Activated naive CD4-positive, alpha-beta T cell treated with anti-CD3 and anti-CD28 coated beads, Interleukin-2, amount 50 U/mL, for 72 hours (primary cell): ENCODE measurements at regions not wholly inside any gene's neighbourhood (a gene's known extent, or its start where the extent isn't known, plus 50 kb on each side); places are given as distances from the start of the nearest gene placed in this dataset.

ENCODE experiments used
- ATAC-seq, 2 donors: fragments of 150-1000 bp; cut with Tn5 transposase; 2 replicates each; pipeline ENCODE4 v1.10.0; 2021; ENCODE audit warnings: mild to moderate bottlenecking in 2 of 2, moderate library complexity in 2 of 2
- DNase-seq, 2 donors: peaks; one replicate each; pipeline ENCODE4 v3.0.0; 2021 to 2022; ENCODE audit warnings: low spot score in 2 of 2
- H3K27ac Mint-ChIP-seq, 2 donors: one replicate each; pipeline ENCODE4 v1.8.0; 2022; ENCODE audit warnings: mild to moderate bottlenecking in 2 of 2, mixed read lengths in 2 of 2
- H3K36me3 Mint-ChIP-seq, 2 donors: one replicate each; pipeline ENCODE4 v1.8.0; 2022; ENCODE audit warnings: mixed read lengths in 2 of 2
- H3K9me3 Mint-ChIP-seq, 2 donors: one replicate each; pipeline ENCODE4 v1.8.0; 2022; ENCODE audit warnings: mixed read lengths in 2 of 2

DNA sequence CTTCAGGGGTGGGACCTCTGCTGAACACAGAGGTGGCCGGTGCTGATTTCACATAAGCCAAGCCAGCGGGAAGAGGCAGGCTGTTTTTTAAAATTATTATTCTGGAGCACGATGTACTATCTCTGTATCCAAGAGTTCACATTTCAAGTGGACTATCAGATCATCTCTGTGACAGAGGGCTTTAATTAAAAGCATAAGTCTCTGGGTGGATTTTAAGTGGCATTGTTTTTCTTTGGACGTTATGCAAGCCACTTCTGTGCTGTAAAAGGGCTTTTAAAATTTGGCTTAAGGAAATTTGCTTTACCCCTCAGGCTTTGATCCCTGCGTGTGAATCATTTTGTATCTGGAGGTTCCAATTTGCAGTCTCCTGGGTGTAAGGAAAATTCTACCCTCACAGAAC is 124.7 kb downstream of the PALM2AKAP2 start:
- ATAC-seq (no peak), DNase-seq (no peak)
- Mint-ChIP-seq H3K36me3 (peaks cover 0 to 18% of the 10 kb centered on the region in 2 donors), H3K27ac (no peak overlapping the region), H3K9me3 (peaks cover 0 to 11% of the 10 kb centered on the region in 2 donors)

DNA sequence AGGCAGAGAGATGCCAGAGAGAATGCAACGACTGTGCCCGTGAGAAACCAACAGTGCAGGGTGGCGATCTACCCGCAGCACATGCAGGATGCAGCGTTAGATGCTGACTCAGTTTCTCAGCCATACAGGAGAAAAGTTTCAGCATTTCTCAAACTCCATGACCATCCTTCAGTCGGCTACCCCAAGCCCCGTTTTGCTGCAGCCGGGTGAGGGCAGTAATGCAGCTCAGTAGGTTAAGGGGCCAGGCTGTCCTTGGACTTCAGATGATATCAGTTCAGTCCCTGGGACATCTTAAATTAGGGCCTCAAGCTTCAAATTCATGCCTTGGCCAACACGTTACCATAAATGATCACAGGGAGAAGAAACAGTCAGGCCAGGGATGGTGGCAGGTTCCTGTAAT is 125.5 kb downstream of the PALM2AKAP2 start:
- H3K36me3 Mint-ChIP-seq = peaks cover 0 to 10% of the 10 kb centered on the region in 2 donors
- DNase-seq (no peak), ATAC-seq (no peak)
- peaks cover 0 to 4% of the 10 kb centered on the region in 2 donors for H3K9me3 Mint-ChIP-seq
- H3K27ac Mint-ChIP-seq = no peak overlapping the region

DNA sequence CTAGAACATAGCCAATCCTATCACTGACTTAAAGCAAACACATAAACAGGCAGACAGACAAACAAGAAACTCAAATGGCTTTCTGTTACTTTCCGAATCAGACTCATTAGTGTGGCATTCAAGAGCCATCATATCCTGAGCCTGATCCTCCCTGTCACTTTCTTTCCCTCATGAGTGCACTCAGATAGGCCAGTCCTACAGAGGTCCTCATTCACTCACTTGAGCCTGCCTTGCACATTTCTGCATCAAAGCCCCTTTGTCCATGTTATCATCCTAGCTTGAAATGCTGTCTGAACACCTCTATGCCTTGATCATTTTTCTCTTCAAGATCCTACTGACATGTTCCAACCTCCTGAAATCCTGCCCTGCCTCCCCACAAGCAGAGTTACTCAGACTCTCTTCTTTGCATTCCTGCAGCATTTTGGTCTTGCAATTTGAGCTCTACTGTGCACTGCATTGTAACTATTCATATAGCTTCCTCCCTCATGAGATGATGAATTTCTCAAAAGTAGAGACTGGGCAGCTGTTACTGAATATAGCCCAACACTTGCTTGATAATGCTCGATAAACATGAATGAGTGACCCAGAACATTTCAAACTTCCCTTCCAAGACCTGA is 126.9 kb downstream of the PALM2AKAP2 start:
- Mint-ChIP-seq H3K27ac (no peak overlapping the region), H3K36me3 (no peaks in the 10 kb centered on the region), H3K9me3 (no peaks in the 10 kb centered on the region)
- DNase-seq (no peak), ATAC-seq (no peak)

DNA sequence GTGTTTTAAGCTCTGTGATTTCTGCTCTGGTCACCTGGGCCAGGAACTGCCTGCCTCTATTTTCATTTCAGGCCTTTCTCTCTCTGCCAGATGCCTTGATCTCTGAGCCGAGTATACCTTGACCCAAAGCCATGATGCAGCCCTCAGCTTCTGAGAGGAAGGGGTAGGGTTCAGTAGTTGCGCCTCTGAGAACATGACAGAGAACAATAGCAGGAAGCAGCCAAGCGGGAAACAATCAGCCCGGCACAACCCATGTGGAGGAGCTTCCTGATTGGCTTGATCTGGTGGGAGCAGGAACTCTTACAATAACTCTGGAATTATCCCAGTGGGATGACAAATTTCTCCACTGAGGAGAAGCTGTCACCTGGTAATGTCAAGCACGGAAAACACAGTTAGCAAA is 127.4 kb downstream of the PALM2AKAP2 start:
- ATAC-seq = no peak
- H3K36me3 Mint-ChIP-seq = no peaks in the 10 kb centered on the region

DNA sequence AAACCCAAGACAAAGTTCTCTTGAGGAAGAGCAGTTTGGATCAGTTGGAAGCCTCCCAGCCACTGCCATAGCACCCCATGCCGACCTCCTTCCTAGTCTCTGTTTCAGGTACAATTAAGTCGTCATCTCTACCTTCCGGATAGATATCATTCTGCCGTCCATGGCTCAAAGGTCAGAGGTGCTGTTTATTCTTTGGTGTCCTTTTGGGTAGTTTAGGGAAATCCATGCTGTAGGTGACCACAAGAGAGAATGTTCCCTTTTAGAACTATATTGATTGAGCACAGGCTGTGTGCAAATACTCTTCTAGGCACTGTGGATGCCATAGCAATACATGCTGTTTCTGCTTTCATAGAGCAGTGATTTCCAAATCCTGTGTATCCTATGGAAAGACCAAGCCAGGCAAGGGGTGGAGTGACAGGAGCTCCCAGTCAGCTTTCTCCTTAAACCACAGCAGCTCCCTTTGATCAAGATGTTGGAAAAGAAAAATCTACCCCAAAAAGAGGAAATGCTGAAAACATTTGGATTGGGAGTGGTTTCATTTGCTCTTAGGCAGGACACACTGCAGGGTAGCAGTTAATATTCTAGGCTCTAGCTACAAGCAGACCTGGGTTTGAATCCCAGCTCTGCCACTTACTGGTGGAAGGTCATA is 127.9 kb downstream of the PALM2AKAP2 start:
- Mint-ChIP-seq H3K36me3 (no peaks in the 10 kb centered on the region), H3K9me3 (no peaks in the 10 kb centered on the region), H3K27ac (no peak overlapping the region)
- DNase-seq (no peak), ATAC-seq (no peak)

More for the DNA sequence above, 127.4 kb downstream of the PALM2AKAP2 start:
- Mint-ChIP-seq H3K27ac (no peak overlapping the region), H3K9me3 (no peaks in the 10 kb centered on the region)
- no peak for DNase-seq

DNA sequence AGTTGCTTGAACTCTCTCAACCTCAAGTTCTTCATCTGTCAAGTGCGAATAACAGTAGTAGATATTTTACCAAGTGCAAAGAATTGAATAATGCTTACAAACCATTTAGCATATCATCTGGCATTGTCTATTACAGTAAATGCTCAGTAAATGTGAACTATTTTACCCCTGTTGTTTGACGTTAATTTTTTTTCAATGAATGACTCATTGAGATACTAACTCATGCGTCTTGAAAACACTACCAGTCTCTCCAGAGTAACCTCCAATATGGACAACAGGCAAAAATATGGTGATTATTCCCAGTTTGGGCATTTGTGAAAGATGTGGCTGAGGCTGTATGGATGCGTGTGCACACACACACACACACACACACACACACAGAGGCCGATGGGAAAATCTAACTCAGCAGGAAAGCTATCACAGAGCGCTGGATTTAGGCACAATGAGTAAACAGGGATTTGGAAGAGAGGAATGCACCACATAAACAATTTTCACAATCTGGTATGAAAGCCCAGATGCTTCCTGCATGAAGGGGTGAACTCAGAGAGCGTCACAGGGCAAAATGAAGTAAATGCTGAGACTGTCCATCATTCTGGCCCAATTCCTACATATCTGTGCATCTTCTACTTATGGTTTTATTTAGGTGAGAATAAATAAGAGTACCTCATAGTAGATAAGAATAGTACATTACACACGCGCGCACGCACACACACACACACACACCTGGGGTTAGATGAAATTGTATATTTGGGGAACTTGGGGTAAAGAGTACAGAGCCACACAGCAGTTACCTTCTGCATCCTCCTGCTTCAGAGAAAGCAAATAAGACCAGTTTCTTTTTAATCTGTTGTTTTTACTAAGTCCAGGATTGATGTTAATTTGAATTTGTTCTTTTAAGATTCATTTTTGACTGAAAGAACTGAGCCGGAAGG is 128.7 kb downstream of the PALM2AKAP2 start:
- DNase-seq = no peak
- no peaks in the 10 kb centered on the region for H3K9me3 Mint-ChIP-seq
- no peak overlapping the region for H3K27ac Mint-ChIP-seq
- no peaks in the 10 kb centered on the region for H3K36me3 Mint-ChIP-seq
- peak in 1 of 2 donors; percentile 33 for ATAC-seq

DNA sequence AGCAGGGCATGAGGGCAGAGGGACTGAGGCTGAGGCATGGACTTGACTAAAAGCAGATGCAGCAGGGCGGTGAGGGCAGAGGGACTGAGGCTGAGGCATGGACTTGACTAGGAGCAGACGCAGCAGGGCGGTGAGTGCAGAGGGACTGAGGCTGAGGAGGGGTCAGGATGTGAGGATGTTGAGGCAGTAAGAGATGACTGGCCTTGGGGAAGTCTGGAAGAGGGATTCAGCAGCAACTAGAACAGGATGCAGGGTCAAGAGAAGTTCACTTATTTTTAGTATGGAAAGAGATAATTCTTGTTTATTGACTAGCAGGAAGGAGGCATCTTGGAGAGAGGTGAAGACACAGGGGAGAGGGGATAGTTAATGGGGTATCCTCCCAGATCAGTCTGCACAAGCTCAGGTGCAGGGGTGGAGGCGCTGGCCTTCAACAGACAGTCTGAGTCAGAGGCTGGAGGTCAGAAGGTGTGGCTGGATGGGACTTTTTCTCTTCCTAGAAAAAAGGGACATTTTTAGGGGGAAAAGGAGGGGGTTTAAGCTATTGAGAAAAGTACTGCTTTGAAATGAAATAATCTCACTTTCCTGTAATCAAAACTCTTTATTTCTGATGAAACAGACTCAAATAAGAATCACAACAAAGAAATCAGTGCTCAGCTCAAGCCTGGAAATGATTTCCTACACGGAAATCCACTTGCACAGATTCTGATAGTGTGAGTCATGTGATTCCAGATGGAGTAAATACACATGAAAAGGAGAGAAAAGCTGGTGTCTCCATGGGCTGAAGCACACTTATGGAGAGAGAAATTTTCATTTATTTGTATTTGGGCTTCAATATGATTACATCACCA is 130.9 kb downstream of the PALM2AKAP2 start:
- Mint-ChIP-seq H3K27ac (no peak overlapping the region), H3K36me3 (no peaks in the 10 kb centered on the region), H3K9me3 (no peaks in the 10 kb centered on the region)
- ATAC-seq = no peak
- no peak for DNase-seq

DNA sequence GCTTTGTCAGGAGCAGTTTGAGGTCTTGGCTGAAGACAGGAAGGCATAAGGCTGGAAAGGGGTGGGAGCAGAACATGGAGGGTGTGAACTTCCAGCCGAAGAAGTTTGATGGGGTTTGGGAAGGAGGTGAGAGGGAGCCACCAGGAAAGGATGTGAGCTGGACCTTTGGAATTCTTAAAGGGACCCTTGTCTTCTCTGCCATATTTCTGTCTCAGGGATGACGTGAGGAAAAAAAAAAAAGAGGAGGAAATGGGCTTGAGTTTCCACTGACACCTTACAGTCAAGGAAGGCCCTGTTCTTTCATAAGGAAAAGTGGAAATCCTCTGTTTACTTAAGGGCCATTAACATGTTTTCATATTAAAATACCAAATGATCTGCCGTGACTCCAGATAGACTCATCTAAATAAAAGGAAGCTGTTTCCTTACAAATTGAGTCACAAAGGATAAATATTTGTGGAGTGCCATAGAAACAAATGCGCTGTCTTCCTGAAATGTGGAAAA is 132.1 kb downstream of the PALM2AKAP2 start:
- no peak for DNase-seq
- H3K27ac Mint-ChIP-seq = no peak overlapping the region
- no peaks in the 10 kb centered on the region for H3K9me3 Mint-ChIP-seq
- no peak for ATAC-seq
- H3K36me3 Mint-ChIP-seq = peaks cover 0 to 7% of the 10 kb centered on the region in 2 donors

DNA sequence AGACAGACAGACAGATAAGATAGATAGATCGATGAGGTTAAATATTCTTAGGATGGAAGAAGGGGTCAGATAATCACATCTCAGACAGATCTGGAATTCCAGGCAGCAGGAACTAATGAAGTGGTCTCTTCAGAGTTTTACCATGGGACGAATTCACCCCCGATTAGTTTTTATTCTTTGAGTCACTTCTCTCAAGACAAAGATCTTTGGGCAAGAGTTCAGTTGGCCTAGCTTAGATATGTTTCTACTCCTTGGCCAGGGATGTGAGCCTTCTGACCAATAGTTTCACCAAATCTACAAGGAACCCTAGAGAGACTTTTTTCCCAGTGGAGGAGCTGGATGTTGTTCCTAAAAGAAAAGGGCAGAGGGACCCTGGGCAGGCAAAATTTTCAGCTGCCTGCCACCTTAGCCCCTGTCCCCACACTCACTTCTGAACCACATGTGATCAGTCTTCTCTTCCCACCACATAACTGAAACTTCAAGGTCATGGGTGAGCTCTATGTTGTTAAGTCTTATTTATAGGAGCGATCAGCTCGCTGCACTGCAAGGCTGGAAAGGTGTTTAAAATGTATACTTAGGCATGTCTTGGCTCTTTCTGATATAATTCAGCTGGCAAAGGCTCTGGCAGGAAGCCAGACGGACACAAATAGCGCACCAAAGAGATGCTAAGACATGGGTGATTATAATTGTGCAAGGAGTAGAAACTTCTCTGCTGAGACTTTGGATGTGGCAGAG is 132.9 kb downstream of the PALM2AKAP2 start:
- H3K36me3 Mint-ChIP-seq = peaks cover 1 to 10% of the 10 kb centered on the region in 2 donors
- ATAC-seq = no peak

DNA sequence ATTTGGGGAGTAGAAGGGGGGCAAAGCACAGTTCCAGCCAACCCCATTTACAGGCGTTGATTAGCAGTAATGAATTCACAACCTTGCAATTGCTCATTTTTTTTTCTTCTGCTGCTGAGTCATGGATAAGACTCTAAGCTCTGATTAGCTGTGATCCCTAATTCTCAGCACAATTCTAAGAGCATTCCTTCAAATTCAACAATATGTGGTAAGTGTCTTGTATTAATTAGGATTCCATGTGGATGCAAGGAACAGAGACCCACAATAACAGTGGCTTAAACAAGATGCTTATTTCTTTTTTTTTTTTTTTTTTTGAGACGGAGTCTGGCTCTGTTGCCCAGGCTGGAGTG is 133.4 kb downstream of the PALM2AKAP2 start:
- no peak overlapping the region for H3K27ac Mint-ChIP-seq
- no peaks in the 10 kb centered on the region for H3K9me3 Mint-ChIP-seq
- DNase-seq = no peak
- peaks cover 4 to 13% of the 10 kb centered on the region in 2 donors for H3K36me3 Mint-ChIP-seq
- ATAC-seq = no peak

More for the DNA sequence above, 132.9 kb downstream of the PALM2AKAP2 start:
- no peak for DNase-seq
- Mint-ChIP-seq H3K27ac (no peak overlapping the region), H3K9me3 (no peaks in the 10 kb centered on the region)

DNA sequence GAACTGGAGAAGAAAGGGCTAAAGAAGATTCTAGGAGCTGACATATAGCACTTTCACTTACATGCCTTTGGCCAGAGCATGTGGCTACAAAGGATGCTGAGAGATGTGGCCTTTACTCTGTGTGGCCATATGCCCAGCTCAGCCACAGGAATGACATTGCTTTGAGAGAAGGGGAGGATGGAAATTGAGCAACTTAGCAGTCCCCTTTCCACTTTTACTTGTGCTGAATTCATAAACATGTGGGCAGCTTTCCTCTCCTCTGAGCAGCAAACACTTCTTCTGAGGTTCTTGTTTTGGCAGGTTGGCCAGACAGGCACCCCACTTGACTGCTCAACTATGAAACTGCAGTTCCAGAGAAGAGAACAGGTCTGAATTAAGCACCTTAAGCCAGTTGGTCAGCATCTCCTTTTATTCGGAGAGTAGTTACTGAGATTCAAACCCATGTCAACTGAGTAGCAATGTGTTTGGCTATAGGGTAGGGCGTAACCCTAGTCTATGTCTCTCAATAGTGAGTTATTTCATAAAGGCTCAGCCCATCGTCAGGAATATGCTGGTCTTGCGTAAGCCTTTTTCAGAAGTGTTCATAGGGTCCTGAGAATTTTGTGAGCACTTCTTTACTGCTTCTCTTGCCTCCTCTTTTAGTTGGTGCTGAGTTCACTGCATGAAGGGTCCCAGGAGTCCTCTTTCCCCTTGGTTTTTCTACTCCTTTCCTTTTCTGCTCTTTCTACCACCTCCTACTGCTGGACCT is 134.5 kb downstream of the PALM2AKAP2 start:
- H3K9me3 Mint-ChIP-seq = no peaks in the 10 kb centered on the region
- H3K27ac Mint-ChIP-seq = no peak overlapping the region
- no peak for ATAC-seq

DNA sequence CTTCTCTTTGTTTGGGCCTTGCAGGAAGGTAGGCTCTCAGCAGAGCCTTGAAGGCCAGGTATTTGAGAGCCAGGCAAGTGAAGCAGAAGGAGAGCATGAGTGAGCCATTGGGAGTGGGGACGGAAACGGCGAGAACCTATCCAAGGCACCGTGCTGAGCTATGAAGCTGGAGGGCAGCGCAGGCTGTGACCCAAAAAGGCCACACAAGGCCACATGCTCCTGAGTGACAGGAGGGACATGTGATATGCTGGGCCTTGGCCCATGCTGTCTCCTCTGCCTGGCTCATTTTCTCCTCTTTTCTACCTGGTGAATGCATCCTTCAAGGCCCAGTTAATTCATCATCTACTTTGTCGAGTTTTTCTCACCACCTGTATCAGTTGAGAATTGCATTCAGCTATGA is 136.3 kb downstream of the PALM2AKAP2 start:
- Mint-ChIP-seq H3K36me3 (peaks cover 8 to 18% of the 10 kb centered on the region in 2 donors), H3K27ac (peak overlapping the region in 1 of 2 donors; percentile 51), H3K9me3 (peaks cover 0 to 3% of the 10 kb centered on the region in 2 donors)
- DNase-seq (no peak), ATAC-seq (no peak)

More for the DNA sequence above, 134.5 kb downstream of the PALM2AKAP2 start:
- H3K36me3 Mint-ChIP-seq = peaks cover 4 to 13% of the 10 kb centered on the region in 2 donors
- no peak for DNase-seq

DNA sequence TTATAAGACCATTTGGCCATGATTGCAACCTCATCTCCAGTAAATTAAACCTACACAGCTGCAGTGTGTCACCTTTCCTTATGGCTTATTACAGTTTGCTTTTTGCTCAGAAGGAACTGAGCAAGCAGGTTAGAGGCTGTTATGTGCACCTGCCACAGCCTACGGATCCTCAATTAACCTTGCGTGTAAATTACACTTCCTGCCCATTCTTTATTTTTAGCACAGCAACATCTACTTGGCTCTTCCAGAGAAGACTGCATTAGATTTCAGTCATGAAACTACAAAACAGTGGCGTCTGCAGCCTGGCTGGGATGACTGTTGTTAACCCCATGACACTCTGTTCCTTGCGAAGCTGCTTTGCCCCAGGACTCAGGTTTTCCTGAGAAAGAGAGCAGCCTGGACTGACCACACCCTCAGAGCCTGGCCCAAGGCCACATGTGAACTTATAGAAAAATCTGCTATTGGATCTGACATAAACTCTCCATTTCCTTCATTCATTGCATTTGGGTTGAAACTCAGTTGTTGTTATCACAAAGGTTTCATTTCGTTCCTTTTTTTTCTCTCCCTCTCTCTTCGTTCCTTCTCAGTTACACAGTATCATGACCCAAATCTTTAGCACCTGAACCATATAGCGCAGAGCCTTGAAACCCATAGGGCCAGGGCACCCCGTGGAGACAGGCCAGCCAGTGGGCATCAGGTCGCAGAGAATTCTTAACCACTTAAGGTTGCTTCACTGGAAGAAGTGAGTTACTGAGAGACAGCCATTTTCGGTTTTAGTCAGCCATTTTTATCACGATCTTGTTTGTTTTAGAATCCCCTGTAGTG is 138.6 kb downstream of the PALM2AKAP2 start:
- H3K9me3 Mint-ChIP-seq = peaks cover 0 to 3% of the 10 kb centered on the region in 2 donors
- peaks cover 8 to 18% of the 10 kb centered on the region in 2 donors for H3K36me3 Mint-ChIP-seq
- DNase-seq (peak in 1 of 2 donors; percentile 48), ATAC-seq (peak; percentile 87)
- peak overlapping the region; percentile 89 to 98 for H3K27ac Mint-ChIP-seq

DNA sequence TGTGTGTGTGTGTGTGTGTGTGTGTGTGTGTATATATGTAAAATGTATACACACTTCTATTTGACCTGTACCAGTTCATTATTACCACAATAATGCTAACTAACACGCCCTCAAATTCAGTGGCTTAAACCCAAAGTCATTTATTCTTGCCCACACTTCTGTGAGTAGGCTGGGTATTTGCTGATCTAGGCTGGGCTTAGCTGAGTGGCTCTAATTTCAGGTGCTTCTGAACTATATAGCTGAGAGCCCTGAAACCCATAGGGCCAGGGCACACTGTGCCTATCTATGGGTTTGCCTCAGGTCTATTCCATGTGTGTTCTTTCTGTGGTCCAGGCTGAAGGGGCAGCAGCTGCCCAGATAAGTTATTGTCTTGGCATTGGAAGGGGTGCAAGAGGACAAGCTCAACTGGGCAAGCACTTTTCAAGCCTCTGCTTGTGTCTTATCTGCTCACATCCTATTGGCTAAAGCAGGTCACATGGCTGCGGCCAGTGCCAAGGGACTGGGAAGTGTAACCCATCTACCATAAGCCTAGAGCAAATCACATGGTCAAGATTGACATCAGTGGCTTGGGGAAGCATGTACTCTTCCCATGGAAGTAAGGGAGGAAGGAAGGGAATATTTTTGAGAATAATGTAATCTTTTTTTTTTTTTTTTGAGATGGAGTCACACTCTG is 139.9 kb downstream of the PALM2AKAP2 start:
- H3K9me3 Mint-ChIP-seq = peaks cover 0 to 3% of the 10 kb centered on the region in 2 donors
- H3K27ac Mint-ChIP-seq = no peak overlapping the region
- ATAC-seq (no peak), DNase-seq (no peak)
- H3K36me3 Mint-ChIP-seq = peaks cover 8 to 20% of the 10 kb centered on the region in 2 donors
